B cell (primary cell): ENCODE measurements at regions not wholly inside any gene's neighbourhood (a gene's known extent, or its start where the extent isn't known, plus 50 kb on each side); places are given as distances from the start of the nearest gene placed in this dataset.
"Not testable (repeated sequence)": the region's sequence is repeated elsewhere in the genome, so short reads cannot be mapped to it uniquely, and the experiment has no call there.

Source experiments
- ATAC-seq: fragments of 200-7000 bp; cut with Tn5 transposase; one replicate; pipeline ENCODE4 v1.10.0; 2021; ENCODE audit warnings: low read depth, mild to moderate bottlenecking, moderate number of reproducible peaks, moderate library complexity
- CTCF ChIA-PET: fragments of 350-600 bp; sonication (Branson Sonifier 250); formaldehyde crosslinking; loops from one replicate; lab custom pipeline; 2021; ENCODE audit warnings: antibody characterized with exemption, inconsistent platforms; lab: Charles Lee
- POLR2A ChIA-PET: fragments of 350-600 bp; sonication (Branson Sonifier 250); formaldehyde crosslinking; loops from one replicate; lab custom pipeline; 2021; ENCODE audit warnings: antibody characterized with exemption; lab: Charles Lee
- DNase-seq: peaks from one replicate; pipeline ENCODE4 v3.0.0; 2013
- H2AFZ ChIP-seq: 2 replicates; pipeline ENCODE4 v1.6.1; 2012; ENCODE audit warnings: mild to moderate bottlenecking, low read depth, low read length; ENCODE audit not compliant: insufficient read depth, poor library complexity, severe bottlenecking
- H3K27ac ChIP-seq, 2 donors: 1 replicate in 1 of 2; 2 replicates in 1 of 2; pipeline ENCODE4 v1.5.1; 2012 to 2013; ENCODE audit warnings: low read length in 2 of 2, mild to moderate bottlenecking in 2 of 2, moderate library complexity in 1 of 2
- H3K27me3 ChIP-seq, 4 experiments: fragments of 200-600 bp in 1 of 4; sonication (generic) in 1 of 4; replicated peaks in 1 of 4; 1 replicate in 2 of 4; 2 replicates in 2 of 4; pipeline versions ENCODE4 v1.6.1 to v1.7.0; 2013 to 2016; ENCODE audit warnings: low read length in 3 of 4, mild to moderate bottlenecking in 2 of 4, mixed read lengths in 1 of 4, moderate library complexity in 1 of 4; ENCODE audit not compliant: insufficient read depth in 4 of 4, control insufficient read depth in 3 of 4; ENCODE audit errors: control extremely low read depth in 1 of 4
- H3K36me3 ChIP-seq, 2 experiments: replicated peaks in 1 of 2; 1 replicate in 1 of 2; 2 replicates in 1 of 2; pipeline versions ENCODE4 v1.6.1 to v1.7.1; 2013; ENCODE audit warnings: low read length in 1 of 2; ENCODE audit not compliant: insufficient read depth in 2 of 2, control insufficient read depth in 1 of 2; ENCODE audit errors: control extremely low read depth in 1 of 2, extremely low read depth in 1 of 2
- H3K4me1 ChIP-seq, 2 donors: fragments of 200-600 bp in 1 of 2; sonication (generic) in 1 of 2; 1 replicate in 1 of 2; 2 replicates in 1 of 2; pipeline versions ENCODE4 v1.5.1 to v1.6.1; 2013 to 2017; ENCODE audit warnings: low read length in 2 of 2; ENCODE audit not compliant: control insufficient read depth in 2 of 2, insufficient read depth in 2 of 2
- H3K4me2 ChIP-seq: replicated peaks from 2 replicates; pipeline ENCODE3; 2012; ENCODE audit warnings: mild to moderate bottlenecking, low read depth, low read length; ENCODE audit not compliant: poor library complexity, severe bottlenecking
- H3K4me3 ChIP-seq, 5 experiments: fragments of 200-600 bp in 1 of 5; sonication (generic) in 1 of 5; 1 replicate in 3 of 5; 2 replicates in 2 of 5; pipeline versions ENCODE4 v1.5.1 to v1.7.0; 2011 to 2016; ENCODE audit warnings: low read length in 4 of 5, mild to moderate bottlenecking in 4 of 5, low read depth in 2 of 5, control low read depth in 1 of 5, moderate library complexity in 1 of 5; ENCODE audit not compliant: insufficient read depth in 1 of 5; ENCODE audit errors: control extremely low read depth in 1 of 5, extremely low read depth in 1 of 5
- H3K79me2 ChIP-seq: fragments of 200-600 bp; sonication (generic); one replicate; pipeline ENCODE4 v1.6.0; 2016; ENCODE audit warnings: low read length; ENCODE audit not compliant: control insufficient read depth, insufficient read depth
- H3K9ac ChIP-seq: fragments of 200-600 bp; sonication (generic); 2 replicates; pipeline ENCODE4 v1.6.1; 2017; ENCODE audit warnings: mild to moderate bottlenecking, low read length, moderate library complexity
- H3K9me3 ChIP-seq, 3 donors: one replicate each; pipeline versions ENCODE4 v1.6.1 to v1.7.1; 2013; ENCODE audit warnings: low read length in 2 of 3; ENCODE audit not compliant: control insufficient read depth in 2 of 3, insufficient read depth in 1 of 3; ENCODE audit errors: control extremely low read depth in 1 of 3
- H4K20me1 ChIP-seq: 2 replicates; pipeline ENCODE4 v1.6.0; 2012; ENCODE audit warnings: mild to moderate bottlenecking, low read length; ENCODE audit not compliant: insufficient read depth, control insufficient read depth, poor library complexity, severe bottlenecking
- H3K27ac Mint-ChIP-seq: one replicate; pipeline ENCODE4 v1.8.0; 2021; ENCODE audit warnings: mixed read lengths
- H3K27me3 Mint-ChIP-seq: one replicate; pipeline ENCODE4 v1.8.0; 2021; ENCODE audit warnings: mixed read lengths
- H3K4me1 Mint-ChIP-seq: one replicate; pipeline ENCODE4 v1.8.0; 2021; ENCODE audit warnings: mixed read lengths
- H3K4me3 Mint-ChIP-seq: one replicate; pipeline ENCODE4 v1.8.0; 2021; ENCODE audit warnings: mixed read lengths
- H3K9me3 Mint-ChIP-seq: one replicate; pipeline ENCODE4 v1.8.0; 2022; ENCODE audit warnings: mixed read lengths; ENCODE audit not compliant: insufficient read depth
- EZH2 ChIP-seq: IDR thresholded peaks from 2 replicates; pipeline ENCODE4 v1.6.1; 2012; ENCODE audit warnings: borderline replicate concordance, low read depth, mild to moderate bottlenecking, moderate library complexity, low read length; ENCODE audit not compliant: insufficient read depth, poor library complexity, severe bottlenecking
- WGBS: methylation state at CpG from one replicate; pipeline ENCODE4 v1.1.5; 2013; ENCODE audit warnings: missing lambda C conversion rate; ENCODE audit not compliant: insufficient coverage; 5-methylcytosine and 5-hydroxymethylcytosine counted together
- intact Hi-C: fragments of 100-400 bp; cut with micrococcal nuclease; formaldehyde crosslinking; loops from one replicate; pipeline ENCODE4 v1.10.0; 2022
- TF ChIP-seq, protein P1 (sequence below): fragments of 200-600 bp; IDR thresholded peaks from one replicate; pipeline ENCODE4 v1.8.0; 2022; ENCODE audit warnings: antibody characterized with exemption, mild to moderate bottlenecking

DNA sequence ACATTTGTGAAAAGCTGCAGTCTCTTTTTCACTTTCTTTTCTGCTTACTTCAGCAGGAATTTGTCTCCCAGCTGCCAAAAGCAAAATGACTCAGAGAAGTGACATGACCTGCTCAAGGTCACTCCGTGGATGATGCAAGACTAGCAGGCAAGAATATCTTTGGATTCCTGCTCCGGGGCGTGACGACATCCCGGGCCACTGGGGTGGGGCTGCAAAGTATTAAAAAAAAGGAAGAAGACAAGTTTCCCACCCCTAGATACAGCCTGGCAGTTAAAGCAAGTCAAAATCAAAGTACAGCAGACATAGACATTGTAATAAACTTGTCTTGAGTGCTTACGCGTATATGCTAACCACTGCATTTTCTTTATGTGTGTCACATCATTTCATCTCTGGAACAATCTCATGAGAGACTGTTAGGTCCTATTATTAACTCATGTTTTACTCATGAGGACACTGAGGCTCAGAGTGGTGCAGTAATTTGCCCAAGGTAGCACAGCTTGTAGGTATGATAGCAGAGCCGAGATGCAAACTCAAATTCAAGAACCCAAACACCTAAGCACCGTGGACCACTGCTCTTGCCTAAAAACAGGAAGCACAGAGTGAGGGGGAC, 485.2 kb upstream of the PROK2 start:
- intact Hi-C loops = loop anchor here (5.0 kb wide), 1 partner anchor 93 kb away; no protein-coding TSS in a partner anchor
- H3K4me1 ChIP-seq = peaks cover 78 to 83% of the 10 kb centered on the region in 2 donors
- no peaks in the 10 kb centered on the region for H4K20me1 ChIP-seq
- no peak for ATAC-seq
- H3K79me2 ChIP-seq = no peaks in the 10 kb centered on the region
- peaks cover 3% of the 10 kb centered on the region for H3K9me3 Mint-ChIP-seq
- peak overlapping the region; percentile 34 for H3K4me2 ChIP-seq
- no peak overlapping the region for H3K9ac ChIP-seq
- peak overlapping the region in 2 of 5 experiments; percentile 5 to 6 for H3K4me3 ChIP-seq
- H3K27me3 ChIP-seq = peaks cover 0 to 9% (median 0%) of the 10 kb centered on the region in 4 experiments
- POLR2A ChIA-PET = no interaction called here
- 33% methylated on average over 1 of the region's 9 CpGs for WGBS
- no peak overlapping the region for H3K27ac ChIP-seq
- TF ChIP-seq, protein P1, sequence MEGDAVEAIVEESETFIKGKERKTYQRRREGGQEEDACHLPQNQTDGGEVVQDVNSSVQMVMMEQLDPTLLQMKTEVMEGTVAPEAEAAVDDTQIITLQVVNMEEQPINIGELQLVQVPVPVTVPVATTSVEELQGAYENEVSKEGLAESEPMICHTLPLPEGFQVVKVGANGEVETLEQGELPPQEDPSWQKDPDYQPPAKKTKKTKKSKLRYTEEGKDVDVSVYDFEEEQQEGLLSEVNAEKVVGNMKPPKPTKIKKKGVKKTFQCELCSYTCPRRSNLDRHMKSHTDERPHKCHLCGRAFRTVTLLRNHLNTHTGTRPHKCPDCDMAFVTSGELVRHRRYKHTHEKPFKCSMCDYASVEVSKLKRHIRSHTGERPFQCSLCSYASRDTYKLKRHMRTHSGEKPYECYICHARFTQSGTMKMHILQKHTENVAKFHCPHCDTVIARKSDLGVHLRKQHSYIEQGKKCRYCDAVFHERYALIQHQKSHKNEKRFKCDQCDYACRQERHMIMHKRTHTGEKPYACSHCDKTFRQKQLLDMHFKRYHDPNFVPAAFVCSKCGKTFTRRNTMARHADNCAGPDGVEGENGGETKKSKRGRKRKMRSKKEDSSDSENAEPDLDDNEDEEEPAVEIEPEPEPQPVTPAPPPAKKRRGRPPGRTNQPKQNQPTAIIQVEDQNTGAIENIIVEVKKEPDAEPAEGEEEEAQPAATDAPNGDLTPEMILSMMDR = no peak
- no peak for TF ChIP-seq EZH2
- no peak overlapping the region for H3K27ac Mint-ChIP-seq
- peaks cover 91% of the 10 kb centered on the region for H3K4me1 Mint-ChIP-seq
- H3K36me3 ChIP-seq = no peaks in the 10 kb centered on the region
- H3K4me3 Mint-ChIP-seq = peak overlapping the region; percentile 64
- H2AFZ ChIP-seq = no peak overlapping the region
- H3K27me3 Mint-ChIP-seq = peaks cover 8% of the 10 kb centered on the region
- H3K9me3 ChIP-seq = peaks cover 0 to 10% (median 4%) of the 10 kb centered on the region in 3 donors
- CTCF ChIA-PET = no interaction called here
- no peak for DNase-seq

DNA sequence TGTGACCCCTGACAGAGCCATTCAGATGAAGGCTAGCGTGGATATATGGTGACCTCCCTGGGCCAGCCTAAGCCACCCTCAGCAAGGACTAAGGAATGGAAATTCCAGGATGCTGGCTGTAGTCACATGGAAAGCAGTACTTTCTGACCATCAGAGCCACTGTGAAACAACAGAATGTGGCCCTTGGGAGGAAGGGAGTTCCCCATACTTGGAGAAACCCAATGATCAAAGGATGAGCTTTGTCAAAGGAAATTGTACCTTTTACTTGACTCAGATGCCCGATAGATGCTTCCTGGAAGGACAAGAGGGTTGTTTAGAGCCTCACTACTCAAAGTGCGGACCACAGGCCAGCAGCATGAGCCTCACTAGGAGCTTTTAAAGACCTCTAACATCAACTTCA, 484.5 kb upstream of the PROK2 start:
- Histone ChIP-seq H3K4me2 (peak overlapping the region; percentile 34), H3K79me2 (no peaks in the 10 kb centered on the region), H3K4me3 (no peak overlapping the region), H3K4me1 (peaks cover 71 to 76% of the 10 kb centered on the region in 2 donors), H4K20me1 (no peaks in the 10 kb centered on the region), H3K9ac (no peak overlapping the region), H2AFZ (no peak overlapping the region), H3K27ac (no peak overlapping the region), H3K36me3 (no peaks in the 10 kb centered on the region), H3K27me3 (peaks cover 0 to 9% (median 1%) of the 10 kb centered on the region in 4 experiments), H3K9me3 (peaks cover 0 to 10% (median 4%) of the 10 kb centered on the region in 3 donors)
- Mint-ChIP-seq H3K27ac (no peak overlapping the region), H3K4me1 (peaks cover 84% of the 10 kb centered on the region), H3K9me3 (peaks cover 3% of the 10 kb centered on the region), H3K27me3 (peaks cover 8% of the 10 kb centered on the region), H3K4me3 (no peak overlapping the region)
- DNase-seq (no peak), ATAC-seq (no peak)
- TF ChIP-seq EZH2 = no peak
- TF ChIP-seq, protein P1 = no peak
- CTCF ChIA-PET = no interaction called here
- POLR2A ChIA-PET = no interaction called here
- WGBS = 86% methylated on average over 3 of the region's 3 CpGs
- intact Hi-C loops = loop anchor here (5.0 kb wide), 1 partner anchor 187 kb away; no protein-coding TSS in a partner anchor

DNA sequence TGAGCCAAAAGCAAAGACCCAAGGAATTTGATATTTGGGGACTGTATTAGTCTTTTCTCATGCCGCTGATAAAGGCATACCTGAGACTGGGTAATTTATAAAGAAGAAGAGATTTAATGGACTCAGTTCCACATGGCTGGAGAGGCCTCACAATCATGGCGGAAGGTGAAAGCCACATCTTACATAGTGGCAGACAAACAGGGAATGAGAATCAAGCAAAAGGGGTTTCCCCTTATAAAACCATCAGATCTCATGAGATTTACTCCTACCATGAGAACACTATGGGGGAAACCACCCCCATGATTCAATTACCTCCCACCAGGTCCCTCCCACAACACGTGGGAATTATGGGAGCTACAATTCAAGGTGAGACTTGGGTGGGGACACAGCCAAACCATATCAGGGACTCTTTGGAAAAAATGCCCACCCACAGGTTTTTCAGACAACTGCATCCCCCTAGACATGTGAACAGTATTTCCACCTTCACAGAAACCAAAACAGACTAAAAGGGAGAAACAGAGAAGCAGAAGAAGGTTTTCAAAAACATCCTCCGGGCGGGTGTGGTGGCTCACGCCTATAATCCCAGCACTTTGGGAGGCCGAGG, 482.1 kb upstream of the PROK2 start:
- H3K9me3 ChIP-seq, POLR2A ChIA-PET, H3K79me2 ChIP-seq, H3K27ac Mint-ChIP-seq, H3K27ac ChIP-seq, H4K20me1 ChIP-seq, H2AFZ ChIP-seq, H3K9me3 Mint-ChIP-seq, H3K36me3 ChIP-seq: not testable (repeated sequence)
- peak overlapping the region; percentile 21 for H3K9ac ChIP-seq
- H3K4me3 ChIP-seq = peak overlapping the region in 1 of 5 experiments; percentile 9
- peaks cover 61% of the 10 kb centered on the region for H3K4me1 Mint-ChIP-seq
- ATAC-seq = peak; percentile 58
- peaks cover 12% of the 10 kb centered on the region for H3K27me3 Mint-ChIP-seq
- DNase-seq = peak; percentile 44
- CTCF ChIA-PET = interaction anchor here (3.2 kb wide), 1 partner anchor 392 kb away, joined by 8 read pairs; no protein-coding TSS in a partner anchor
- peak overlapping the region; percentile 36 for H3K4me2 ChIP-seq
- H3K4me3 Mint-ChIP-seq = peak overlapping the region; percentile 54
- peaks cover 0 to 11% (median 1%) of the 10 kb centered on the region in 4 experiments for H3K27me3 ChIP-seq
- H3K4me1 ChIP-seq = peaks cover 47 to 51% of the 10 kb centered on the region in 2 donors
- intact Hi-C loops = loop anchor here (5.0 kb wide), 1 partner anchor 185 kb away; no protein-coding TSS in a partner anchor
- WGBS = 33% methylated on average over 2 of the region's 7 CpGs
